Coronary artery (tissue), 2 donors: ENCODE measurements at regions not wholly inside any gene's neighbourhood (a gene's known extent, or its start where the extent isn't known, plus 50 kb on each side); places are given as distances from the start of the nearest gene placed in this dataset.

Source experiments
- DNase-seq: peaks from one replicate; pipeline ENCODE4 v3.0.0-alpha.2; 2017; ENCODE audit warnings: low spot score
- H3K27ac ChIP-seq, 2 donors: fragments of 200-600 bp; sonication (generic); one replicate each; pipeline ENCODE4 v1.5.1; 2016 to 2019
- H3K4me3 ChIP-seq: fragments of 200-600 bp; sonication (generic); 2 replicates; pipeline ENCODE4 v1.5.1; 2016; ENCODE audit warnings: mild to moderate bottlenecking, moderate library complexity
- CTCF ChIP-seq: fragments of 200-600 bp; sonication (generic); IDR thresholded peaks from one replicate; pipeline ENCODE4 v1.5.1; 2019; ENCODE audit warnings: antibody characterized with exemption

DNA sequence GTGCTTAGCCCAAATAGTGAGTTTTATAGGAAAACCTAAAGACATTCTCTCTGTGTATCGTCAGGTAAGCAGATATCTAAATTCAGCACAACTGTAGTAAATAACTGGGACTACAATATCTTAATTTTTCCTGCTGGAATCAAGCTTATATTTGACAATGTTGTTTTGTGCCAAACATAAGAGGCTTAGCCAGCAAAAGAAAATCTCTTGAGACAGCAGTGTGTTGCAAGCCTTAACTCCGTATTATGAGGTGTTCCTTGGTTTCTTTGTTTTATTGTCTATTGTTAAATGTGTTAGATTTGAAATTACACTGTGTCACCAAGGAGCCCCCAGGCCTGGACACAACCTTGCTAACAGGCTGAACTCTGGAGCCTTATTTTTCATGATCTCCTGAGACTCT lies 1570.6 kb upstream of the GOT2 start:
- no peak overlapping the region for H3K4me3 ChIP-seq
- no peak for DNase-seq
- H3K27ac ChIP-seq: no peak overlapping the region
- no peak for TF ChIP-seq CTCF

DNA sequence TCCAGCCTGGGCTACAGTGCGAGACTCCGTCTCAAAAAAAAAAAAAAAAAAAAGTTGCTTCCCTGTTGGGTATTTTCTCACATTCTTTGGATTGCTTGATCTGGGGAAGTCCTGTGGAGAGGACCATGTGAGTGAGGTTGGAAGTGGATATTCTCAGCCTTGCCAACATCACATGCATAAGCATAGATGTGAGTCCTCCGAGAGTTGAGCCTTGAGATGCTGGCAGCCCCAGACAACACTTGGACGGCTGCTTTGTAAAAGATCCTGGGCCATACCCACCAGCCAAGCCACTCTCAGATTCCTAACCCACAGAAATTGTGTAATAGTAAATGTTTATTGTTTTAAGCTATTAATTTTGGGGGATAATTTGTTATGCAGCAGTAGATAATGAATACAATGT lies 1570.0 kb upstream of the GOT2 start:
- no peak overlapping the region for H3K4me3 ChIP-seq
- no peak overlapping the region for H3K27ac ChIP-seq
- no peak for DNase-seq
- TF ChIP-seq CTCF: no peak

DNA sequence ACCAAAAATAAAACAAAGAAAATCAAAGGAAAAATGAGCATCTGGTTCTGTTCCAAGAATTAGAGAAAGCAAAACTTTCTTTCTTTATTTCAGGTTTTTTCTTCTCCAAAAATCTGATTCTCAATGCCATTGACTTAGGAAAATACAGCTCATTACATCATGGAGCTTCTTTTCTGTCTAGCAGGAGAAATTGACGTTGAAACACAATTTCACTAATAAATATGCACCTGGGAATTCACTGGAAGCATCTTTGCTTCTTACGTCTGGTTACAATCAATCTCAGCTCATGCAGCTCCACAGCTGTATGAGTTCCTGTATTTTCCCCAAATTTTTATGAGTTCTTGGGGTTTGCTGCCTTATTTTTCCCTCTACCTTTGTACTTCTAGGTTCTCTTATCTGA lies 1568.6 kb upstream of the GOT2 start:
- Histone ChIP-seq H3K27ac (no peak overlapping the region), H3K4me3 (no peak overlapping the region)
- TF ChIP-seq CTCF: no peak
- no peak for DNase-seq

DNA sequence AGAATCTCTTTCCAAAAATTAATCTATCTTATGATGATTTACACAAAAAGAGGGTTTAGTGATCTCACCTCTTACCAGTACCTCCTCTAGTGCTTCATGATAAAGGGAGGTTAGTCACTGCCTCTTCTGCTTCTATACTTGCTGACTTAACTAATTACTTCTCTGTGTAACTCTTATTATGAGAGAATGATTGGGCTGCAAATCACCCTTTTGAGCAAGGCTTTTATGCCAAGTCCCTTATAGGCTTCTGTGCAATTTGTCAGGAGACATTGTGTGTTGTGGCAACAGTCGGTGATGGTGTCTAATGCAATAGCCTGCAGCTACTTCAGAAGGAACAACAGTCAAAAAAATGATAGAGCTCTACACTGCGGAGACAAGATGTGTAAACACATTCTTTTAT lies 1568.1 kb upstream of the GOT2 start:
- Histone ChIP-seq H3K27ac (no peak overlapping the region), H3K4me3 (no peak overlapping the region)
- TF ChIP-seq CTCF: no peak
- no peak for DNase-seq

- Histone ChIP-seq H3K27ac (no peak overlapping the region), H3K4me3 (no peak overlapping the region)
- no peak for TF ChIP-seq CTCF
- DNase-seq: no peak
These were observed 1565.2 kb upstream of the GOT2 start for GRCh38 chr16:60299241-60299776.

DNA sequence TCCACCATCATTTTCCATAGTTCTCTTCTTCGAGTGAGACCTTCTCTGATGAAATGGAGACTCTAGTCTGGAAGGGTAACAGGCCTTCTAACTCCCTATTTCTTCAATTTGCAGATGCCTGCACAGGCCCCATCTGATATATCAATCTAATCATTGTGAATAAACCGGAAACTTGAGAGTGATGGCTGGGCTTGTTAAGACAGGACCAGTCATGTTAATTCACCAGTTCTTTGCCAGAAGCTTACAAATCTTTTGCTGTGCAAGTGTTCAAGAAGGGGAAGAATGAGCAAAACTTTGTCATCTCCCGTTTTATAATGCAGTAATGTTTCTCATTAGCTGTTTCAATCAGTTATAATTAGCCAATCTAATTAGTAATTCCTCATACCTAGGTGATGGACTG lies 1561.3 kb upstream of the GOT2 start:
- Histone ChIP-seq H3K27ac (no peak overlapping the region), H3K4me3 (no peak overlapping the region)
- no peak for DNase-seq
- no peak for TF ChIP-seq CTCF

GRCh38 chr16:60285794-60286193 lies 1551.7 kb upstream of the GOT2 start:
- Histone ChIP-seq H3K4me3 (no peak overlapping the region), H3K27ac (no peak overlapping the region)
- no peak for TF ChIP-seq CTCF
- no peak for DNase-seq
